G401 (cell line): ENCODE measurements at regions not wholly inside any gene's neighbourhood (a gene's known extent, or its start where the extent isn't known, plus 50 kb on each side); places are given as distances from the start of the nearest gene placed in this dataset.
"Not testable (repeated sequence)": the region's sequence is repeated elsewhere in the genome, so short reads cannot be mapped to it uniquely, and the experiment has no call there.

Experiments
- DNase-seq: peaks from one replicate; pipeline ENCODE4 v3.0.0-alpha.2; 2015; ENCODE audit warnings: low spot score
- in situ Hi-C: cut with HindIII; loops from 2 replicates; pipeline ENCODE4 v1.10.0; 2016; ENCODE audit warnings: low sequenced_read_pairs, mixed read lengths

GRCh38 chr14:28381656-28382055 is 384.9 kb upstream of the FOXG1 start:
- in situ Hi-C loops = no loop called here

GRCh38 chr14:28382444-28383190 is 384.0 kb upstream of the FOXG1 start:
- no peak for DNase-seq
- in situ Hi-C loops = no loop called here

More at GRCh38 chr14:28381656-28382055, 384.9 kb upstream of the FOXG1 start:
- no peak for DNase-seq

DNA sequence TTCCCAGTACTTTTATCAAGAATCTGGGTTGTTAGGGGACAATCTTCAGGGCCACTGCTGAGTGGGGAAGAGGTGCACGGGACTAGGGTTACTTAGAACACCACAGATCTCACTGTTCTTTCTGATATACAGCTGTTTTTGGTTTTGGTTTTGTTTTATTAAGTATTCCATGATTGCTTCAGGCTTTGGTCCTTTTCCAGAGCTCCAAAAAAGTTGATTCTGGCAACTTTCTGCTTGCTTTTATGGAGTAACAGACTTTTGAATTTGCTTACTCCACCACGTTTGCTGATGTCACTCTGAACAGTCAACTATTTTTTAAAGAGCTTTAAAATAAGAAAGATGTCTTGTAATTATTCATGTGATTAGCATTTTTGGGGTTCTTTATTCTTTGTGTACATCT is 368.1 kb upstream of the FOXG1 start:
- in situ Hi-C loops = no loop called here
- DNase-seq = no peak

DNA sequence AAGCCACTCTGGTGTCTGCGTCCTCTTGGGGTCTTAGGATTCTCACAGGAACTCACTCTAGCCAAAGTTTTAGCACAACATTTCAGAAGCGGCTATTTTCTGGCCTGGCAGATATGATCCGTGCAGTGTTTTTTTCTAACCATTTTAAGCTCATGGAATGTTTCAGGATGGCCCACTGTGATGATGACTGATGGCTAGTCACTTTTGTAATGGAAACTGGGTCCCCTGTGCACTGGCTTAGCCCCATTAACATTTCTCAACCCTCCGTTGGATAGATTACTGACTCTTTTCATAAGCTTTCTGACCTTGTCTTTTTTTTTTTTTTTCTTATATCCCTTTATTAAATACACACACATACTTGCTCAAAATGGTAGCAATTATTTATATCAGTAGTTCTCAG is 364.9 kb upstream of the FOXG1 start:
- in situ Hi-C loops, DNase-seq: not testable (repeated sequence)

- in situ Hi-C loops = no loop called here
- no peak for DNase-seq
These were observed 360.4 kb upstream of the FOXG1 start for GRCh38 chr14:28406196-28406595.

DNA sequence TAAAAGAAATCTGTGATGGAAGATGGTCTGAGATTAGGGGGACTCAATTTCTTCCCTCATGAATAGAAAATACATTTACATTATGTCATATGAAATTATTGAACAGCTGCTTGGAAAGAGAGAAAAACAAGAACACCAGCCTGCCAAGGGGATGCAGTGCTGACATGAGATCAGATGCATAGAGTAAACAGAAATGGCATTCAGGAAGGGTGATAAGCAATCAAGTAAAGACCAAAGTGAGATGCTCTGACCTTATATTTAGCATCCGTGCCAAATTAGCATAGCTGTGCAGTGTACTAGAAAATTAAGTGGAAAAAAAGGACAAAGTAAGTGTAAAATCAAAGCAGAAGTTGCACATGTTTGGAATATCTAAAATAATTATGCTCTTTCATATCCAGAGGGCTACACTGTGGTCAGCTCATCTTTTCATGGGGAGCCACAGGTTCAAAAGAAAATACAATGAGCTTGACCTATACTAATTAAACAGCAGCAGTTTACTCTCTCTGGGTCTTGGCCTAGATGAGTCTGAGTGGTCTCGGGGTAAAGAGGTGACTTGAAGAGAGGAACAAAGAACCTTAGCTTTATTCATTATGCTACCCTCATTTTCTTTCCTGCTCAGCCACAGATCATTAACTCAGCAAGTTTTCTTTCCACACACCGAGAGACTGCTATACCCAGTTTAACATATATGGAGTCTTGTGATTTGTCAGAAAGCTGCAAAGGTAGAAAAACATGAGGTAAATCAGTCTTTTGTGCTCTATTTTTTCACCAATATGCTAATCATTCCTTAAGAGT is 359.4 kb upstream of the FOXG1 start:
- DNase-seq = no peak
- in situ Hi-C loops = no loop called here

DNA sequence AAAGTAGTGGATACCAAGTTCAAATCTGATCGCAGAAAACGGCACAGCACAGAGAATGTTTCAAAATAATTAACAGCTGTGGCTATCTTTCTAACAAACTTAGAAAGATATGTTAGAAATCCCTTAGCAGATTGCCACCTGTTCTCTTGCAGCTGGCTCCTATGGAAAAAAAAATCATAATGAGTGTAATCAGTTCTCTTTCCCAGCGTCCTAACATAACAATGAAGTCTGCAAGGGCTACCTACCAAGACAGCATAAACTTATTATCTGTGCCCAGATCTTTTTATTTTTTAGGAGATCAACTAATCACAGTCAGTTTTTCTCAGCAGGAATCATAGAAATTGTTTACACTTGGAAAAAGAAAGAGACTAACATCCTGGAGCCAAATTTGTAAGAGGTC is 358.6 kb upstream of the FOXG1 start:
- in situ Hi-C loops = no loop called here
- DNase-seq = no peak

DNA sequence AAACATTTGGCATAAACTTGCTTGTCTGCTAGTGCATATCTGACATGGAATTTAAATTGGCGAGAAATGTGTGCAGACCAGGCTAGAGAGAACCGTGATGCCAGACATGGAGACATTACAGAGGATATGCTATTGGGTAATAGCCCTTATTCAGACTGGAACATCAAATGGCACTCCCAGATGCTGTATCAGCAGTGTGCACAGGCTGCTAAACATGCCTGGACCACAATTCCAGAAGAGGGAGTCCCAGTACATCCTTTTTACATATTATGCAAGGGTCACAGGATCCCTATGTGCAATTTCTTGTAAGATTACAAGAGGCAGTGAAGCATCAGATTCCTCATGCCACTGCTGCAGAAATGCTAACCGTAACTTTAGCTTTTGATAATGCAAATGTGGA is 354.5 kb upstream of the FOXG1 start:
- no peak for DNase-seq

DNA sequence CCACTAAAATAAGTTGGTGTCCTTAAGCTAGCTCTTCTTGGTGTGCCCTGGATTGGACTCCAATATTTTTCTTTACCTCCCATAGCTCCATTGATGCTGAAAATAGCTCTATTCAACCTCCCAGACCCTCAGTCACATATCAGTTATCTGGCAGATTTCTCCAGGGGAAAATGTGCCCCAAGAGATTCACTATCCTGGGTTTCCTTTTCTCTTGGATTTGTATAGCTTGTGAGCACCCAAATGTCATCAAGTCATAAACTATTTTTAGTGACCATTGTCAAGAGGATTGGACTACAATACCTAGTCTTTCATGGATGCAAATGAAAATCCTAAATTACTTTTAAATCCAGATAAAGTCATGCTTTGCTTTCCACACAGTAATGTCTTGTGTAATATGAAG is 339.6 kb upstream of the FOXG1 start:
- no peak for DNase-seq
- in situ Hi-C loops = no loop called here

More for the DNA sequence above, 354.5 kb upstream of the FOXG1 start:
- in situ Hi-C loops = no loop called here

DNA sequence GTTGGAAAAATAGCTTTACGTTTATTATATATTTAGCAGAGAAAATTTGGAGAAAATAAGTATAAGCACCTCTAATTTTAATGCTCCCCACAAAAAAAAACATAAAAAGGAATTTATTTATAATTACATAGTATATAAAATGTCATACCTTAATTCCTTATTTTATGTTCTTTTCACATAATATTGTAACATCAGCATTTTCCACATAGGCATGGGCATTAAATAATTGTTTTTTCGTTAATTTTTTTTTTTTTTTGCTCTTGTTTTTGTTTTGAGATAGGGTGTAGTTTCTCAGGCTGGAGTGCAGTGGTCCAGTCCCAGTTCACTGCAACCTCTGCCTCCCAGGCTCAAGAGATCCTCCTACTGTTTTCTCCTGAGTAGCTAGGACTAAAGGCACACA is 329.8 kb upstream of the FOXG1 start:
- in situ Hi-C loops = no loop called here
- DNase-seq = no peak

- no peak for DNase-seq
- in situ Hi-C loops = no loop called here
These were observed 305.2 kb upstream of the FOXG1 start for GRCh38 chr14:28461389-28461788.

DNA sequence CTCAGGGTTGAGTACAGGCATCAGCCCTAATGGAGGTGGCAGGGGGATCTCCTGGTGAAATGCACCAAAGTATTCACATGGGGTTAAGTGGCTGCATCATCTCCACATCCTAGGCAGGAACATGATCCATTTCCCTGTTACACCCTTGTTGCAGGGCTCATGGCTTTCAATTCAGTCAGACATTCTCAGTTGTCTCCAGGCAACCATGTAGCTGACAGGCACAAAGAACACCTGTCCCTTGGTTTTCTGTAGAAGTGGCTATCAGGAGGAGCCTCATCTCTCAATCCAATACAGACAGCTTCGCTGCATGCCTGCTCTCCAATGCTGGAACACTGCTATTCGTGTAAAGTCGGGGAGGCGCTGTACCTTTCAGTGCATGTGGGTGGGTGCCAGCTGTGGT is 299.0 kb upstream of the FOXG1 start:
- in situ Hi-C loops = no loop called here

DNA sequence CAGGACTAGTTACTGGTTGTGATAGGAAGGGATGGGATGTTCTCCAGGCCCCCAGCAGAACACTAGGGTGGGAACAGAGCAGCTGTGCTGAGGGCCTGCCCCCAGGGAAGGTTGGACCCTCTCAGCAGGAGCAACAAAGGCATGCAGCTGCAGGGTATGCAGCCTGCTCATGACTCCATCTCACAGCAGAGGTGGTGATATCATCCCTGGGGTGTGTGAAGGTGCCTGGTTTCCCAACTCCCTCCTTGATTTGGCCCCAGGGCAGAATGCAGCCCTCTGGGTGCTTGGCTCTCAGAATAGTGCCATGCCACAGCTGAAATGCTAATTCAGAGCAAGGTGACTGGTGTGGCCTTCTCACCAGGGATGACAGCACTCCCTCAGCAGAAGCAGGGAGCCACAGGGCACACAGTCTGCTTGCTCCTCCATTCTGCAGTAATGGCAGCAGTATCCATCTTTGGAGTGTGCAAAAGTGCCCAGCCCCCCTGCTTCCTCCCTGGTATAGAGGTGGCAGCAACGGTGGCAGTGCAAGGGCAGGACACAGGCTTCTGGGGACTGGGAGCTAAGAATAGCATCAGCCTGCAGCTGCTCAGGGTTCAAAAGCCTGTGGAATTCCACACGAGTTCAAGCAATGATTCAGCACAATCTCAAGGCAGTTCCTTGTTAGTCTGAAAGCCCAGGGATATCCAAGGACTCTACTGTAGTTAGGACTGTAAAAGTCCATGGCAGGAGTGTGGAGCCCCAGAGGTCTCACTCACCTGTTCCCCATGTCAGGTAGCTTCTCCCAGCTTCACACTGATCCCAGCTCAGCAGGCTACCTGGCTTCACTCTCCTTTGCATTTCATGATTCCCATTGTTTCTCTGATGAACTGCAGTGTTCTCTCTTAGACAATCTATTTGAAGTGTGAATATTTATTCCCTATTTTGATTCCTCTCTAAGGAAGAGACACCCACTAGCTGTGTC is 298.1 kb upstream of the FOXG1 start:
- no peak for DNase-seq
- in situ Hi-C loops = no loop called here

More for the DNA sequence above, 299.0 kb upstream of the FOXG1 start:
- DNase-seq = no peak

DNA sequence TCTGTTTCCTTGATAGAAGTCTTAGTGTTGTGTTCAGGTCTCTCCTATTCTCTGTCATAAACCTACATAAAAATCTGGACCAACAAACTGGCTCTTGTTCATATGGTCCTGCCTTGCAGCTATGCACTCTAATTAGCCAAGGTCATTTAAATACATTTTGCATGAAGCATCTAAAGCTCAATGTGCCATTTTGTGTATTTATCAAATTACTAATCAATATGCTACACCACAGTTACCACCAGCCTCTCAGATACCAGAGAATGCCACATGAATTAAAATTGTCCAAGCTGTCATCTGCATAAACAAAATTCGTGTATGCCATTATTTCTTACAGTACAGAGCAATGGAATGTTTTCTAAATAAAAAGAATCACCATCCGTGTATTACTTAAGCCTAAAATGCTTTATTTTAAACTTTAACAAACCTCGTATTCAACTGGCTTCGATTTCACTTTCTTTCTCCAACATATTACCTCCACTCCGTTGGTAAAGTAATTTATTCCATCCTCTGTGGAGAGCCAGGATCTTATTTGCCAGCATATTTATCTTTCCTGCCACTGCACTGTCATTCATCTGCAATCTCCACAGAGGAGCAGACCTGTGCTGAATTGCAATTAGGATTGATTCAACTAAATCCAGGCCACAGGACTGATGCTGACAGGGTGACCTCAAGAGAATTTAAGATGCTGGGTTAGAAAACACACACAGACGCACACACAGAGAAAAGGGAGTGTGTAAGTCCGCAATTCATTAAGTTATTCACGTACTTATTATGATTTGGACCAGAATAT is 284.1 kb upstream of the FOXG1 start:
- in situ Hi-C loops = no loop called here
- DNase-seq = peak; percentile 3

DNA sequence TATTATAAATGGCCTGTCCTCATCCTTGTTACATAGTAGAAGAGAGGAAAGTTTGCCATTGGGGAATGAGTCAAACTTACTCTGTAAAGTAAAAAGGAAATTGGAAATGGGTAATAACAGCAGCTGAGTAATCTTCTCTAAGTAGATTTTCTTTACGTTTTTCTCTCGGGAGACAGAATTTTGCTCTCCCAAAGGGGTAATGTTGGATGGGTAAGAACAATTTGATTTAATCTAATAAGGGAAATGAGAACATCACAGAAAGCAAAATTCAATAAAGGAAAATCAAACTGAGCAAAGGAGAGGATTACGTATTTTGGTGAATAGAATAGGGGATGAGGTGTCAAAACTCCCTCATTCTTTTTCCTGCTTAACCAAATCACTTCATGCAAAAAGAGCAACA is 283.1 kb upstream of the FOXG1 start:
- in situ Hi-C loops = no loop called here
- no peak for DNase-seq

- in situ Hi-C loops = no loop called here
- DNase-seq = no peak
These were observed 277.9 kb upstream of the FOXG1 start for GRCh38 chr14:28488684-28489083.

GRCh38 chr14:28493516-28493915 is 273.1 kb upstream of the FOXG1 start:
- in situ Hi-C loops = no loop called here
- DNase-seq = no peak

GRCh38 chr14:28494196-28494595 is 272.4 kb upstream of the FOXG1 start:
- in situ Hi-C loops = no loop called here
- no peak for DNase-seq

DNA sequence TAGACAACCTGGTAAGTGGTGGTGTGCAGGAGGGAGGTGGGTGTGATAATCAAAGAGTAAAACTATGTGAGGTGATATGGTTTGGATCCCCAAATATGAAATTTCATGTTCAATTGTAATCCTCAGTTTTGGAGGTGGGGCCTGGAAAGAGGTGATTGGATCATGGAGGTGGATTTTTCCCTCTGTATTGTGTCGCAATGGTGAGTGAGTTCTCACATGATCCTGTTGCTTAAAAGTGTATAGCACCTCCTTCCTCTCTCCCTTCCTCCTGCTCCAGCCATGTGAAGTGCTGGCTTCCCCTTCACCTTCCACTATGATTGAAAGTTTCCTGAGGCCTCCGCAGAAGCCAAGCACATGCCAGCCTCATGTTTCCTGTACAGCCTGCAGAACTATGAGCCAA is 270.2 kb upstream of the FOXG1 start:
- in situ Hi-C loops = no loop called here
- DNase-seq = no peak
